B cell (primary cell): ENCODE measurements at regions not wholly inside any gene's neighbourhood (a gene's known extent, or its start where the extent isn't known, plus 50 kb on each side); places are given as distances from the start of the nearest gene placed in this dataset.

Experiments
- EZH2 ChIP-seq: IDR thresholded peaks from 2 replicates; pipeline ENCODE4 v1.6.1; 2012; ENCODE audit warnings: borderline replicate concordance, low read depth, mild to moderate bottlenecking, moderate library complexity, low read length; ENCODE audit not compliant: insufficient read depth, poor library complexity, severe bottlenecking
- TF ChIP-seq, protein P1 (sequence below): fragments of 200-600 bp; IDR thresholded peaks from one replicate; pipeline ENCODE4 v1.8.0; 2022; ENCODE audit warnings: antibody characterized with exemption, mild to moderate bottlenecking

DNA sequence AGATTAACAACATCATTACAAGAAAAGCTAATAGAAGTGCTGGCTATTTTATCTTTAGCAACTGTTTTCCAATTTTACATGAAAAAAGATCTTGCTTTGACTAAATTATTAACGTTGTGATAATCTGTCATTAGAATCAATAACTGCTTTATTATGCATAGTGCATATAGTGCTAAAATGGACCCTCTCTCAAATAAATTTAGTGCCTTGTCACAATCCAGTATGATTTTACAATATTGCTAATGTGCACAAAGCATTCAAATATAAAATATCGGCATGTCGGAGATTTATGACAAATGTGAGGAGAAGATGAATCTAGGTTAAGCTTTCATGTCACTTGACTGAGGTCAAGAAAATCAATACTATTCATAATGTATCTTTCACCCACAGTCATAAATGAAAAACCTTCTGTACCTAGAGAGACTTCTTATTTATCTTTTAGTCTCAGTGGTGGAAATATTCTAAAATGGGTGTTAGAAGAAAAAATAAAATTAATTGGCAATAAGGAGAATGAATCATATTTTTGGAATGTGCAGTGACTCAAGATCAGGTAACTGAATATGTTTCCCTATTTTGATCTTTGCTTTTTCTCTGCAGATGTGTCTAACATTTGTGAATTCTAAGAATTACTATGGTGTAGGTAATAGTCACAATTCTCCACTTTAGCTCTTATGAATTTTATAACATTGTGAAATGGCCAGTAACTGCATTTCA is 672.9 kb upstream of the GRAMD2B start:
- TF ChIP-seq, protein P1, sequence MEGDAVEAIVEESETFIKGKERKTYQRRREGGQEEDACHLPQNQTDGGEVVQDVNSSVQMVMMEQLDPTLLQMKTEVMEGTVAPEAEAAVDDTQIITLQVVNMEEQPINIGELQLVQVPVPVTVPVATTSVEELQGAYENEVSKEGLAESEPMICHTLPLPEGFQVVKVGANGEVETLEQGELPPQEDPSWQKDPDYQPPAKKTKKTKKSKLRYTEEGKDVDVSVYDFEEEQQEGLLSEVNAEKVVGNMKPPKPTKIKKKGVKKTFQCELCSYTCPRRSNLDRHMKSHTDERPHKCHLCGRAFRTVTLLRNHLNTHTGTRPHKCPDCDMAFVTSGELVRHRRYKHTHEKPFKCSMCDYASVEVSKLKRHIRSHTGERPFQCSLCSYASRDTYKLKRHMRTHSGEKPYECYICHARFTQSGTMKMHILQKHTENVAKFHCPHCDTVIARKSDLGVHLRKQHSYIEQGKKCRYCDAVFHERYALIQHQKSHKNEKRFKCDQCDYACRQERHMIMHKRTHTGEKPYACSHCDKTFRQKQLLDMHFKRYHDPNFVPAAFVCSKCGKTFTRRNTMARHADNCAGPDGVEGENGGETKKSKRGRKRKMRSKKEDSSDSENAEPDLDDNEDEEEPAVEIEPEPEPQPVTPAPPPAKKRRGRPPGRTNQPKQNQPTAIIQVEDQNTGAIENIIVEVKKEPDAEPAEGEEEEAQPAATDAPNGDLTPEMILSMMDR, result no peak
- no peak for TF ChIP-seq EZH2
